PFSK-1 (cell line): ENCODE measurements at regions not wholly inside any gene's neighbourhood (a gene's known extent, or its start where the extent isn't known, plus 50 kb on each side); places are given as distances from the start of the nearest gene placed in this dataset.

Experiments used
- FOXP2 ChIP-seq: optimal IDR thresholded peaks from 2 replicates; pipeline ENCODE3; 2011; ENCODE audit warnings: borderline replicate concordance, control low read depth, inconsistent platforms; ENCODE audit not compliant: insufficient read depth; ENCODE audit errors: extremely low read length, extremely low read depth
- POLR2AphosphoS5 ChIP-seq: IDR thresholded peaks from 2 replicates; pipeline ENCODE4 v1.6.1; 2012; ENCODE audit warnings: low read depth, mild to moderate bottlenecking, control low read depth, low read length, moderate library complexity
- SIN3A ChIP-seq: IDR thresholded peaks from 2 replicates; pipeline ENCODE4 v1.6.1; 2012; ENCODE audit warnings: mild to moderate bottlenecking, low read length, moderate library complexity, borderline replicate concordance; ENCODE audit not compliant: insufficient read depth
- TAF1 ChIP-seq: IDR thresholded peaks from 2 replicates; pipeline ENCODE4 v1.6.1; 2012; ENCODE audit warnings: low read length, control low read depth, borderline replicate concordance; ENCODE audit not compliant: insufficient read depth
- TF ChIP-seq, protein P1 (sequence below), 2 experiments: IDR thresholded peaks; 2 replicates each; pipeline versions ENCODE4 v1.6.1 to v1.8.0; 2011 to 2012; ENCODE audit warnings: low read depth in 2 of 2, low read length in 2 of 2, control low read depth in 1 of 2, inconsistent platforms in 1 of 2, mild to moderate bottlenecking in 1 of 2, moderate library complexity in 1 of 2; ENCODE audit not compliant: insufficient read depth in 1 of 2

DNA sequence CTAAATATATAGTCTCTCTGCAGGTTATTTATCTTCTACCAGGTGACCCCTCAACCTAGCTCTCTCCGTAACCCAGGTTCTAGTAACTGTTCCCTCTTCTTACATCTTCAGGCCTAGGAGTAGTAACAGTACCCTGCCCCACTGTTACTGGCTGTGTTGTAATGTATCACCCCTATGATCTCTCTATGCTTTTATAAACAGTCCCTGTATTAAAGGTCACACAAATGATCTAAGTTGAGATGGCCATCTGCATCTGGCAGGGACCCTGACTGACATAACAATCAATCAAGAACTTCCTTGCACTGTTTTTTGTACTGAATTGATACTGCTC, 219.7 kb upstream of the STK17B start:
- TF ChIP-seq FOXP2: no peak
- TF ChIP-seq, protein P1, sequence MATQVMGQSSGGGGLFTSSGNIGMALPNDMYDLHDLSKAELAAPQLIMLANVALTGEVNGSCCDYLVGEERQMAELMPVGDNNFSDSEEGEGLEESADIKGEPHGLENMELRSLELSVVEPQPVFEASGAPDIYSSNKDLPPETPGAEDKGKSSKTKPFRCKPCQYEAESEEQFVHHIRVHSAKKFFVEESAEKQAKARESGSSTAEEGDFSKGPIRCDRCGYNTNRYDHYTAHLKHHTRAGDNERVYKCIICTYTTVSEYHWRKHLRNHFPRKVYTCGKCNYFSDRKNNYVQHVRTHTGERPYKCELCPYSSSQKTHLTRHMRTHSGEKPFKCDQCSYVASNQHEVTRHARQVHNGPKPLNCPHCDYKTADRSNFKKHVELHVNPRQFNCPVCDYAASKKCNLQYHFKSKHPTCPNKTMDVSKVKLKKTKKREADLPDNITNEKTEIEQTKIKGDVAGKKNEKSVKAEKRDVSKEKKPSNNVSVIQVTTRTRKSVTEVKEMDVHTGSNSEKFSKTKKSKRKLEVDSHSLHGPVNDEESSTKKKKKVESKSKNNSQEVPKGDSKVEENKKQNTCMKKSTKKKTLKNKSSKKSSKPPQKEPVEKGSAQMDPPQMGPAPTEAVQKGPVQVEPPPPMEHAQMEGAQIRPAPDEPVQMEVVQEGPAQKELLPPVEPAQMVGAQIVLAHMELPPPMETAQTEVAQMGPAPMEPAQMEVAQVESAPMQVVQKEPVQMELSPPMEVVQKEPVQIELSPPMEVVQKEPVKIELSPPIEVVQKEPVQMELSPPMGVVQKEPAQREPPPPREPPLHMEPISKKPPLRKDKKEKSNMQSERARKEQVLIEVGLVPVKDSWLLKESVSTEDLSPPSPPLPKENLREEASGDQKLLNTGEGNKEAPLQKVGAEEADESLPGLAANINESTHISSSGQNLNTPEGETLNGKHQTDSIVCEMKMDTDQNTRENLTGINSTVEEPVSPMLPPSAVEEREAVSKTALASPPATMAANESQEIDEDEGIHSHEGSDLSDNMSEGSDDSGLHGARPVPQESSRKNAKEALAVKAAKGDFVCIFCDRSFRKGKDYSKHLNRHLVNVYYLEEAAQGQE (IDR thresholded peaks at IDR 0.05; ENCODE audit: insufficient read depth in 1 of 2, low read depth in 2 of 2, low read length in 2 of 2): no peak

DNA sequence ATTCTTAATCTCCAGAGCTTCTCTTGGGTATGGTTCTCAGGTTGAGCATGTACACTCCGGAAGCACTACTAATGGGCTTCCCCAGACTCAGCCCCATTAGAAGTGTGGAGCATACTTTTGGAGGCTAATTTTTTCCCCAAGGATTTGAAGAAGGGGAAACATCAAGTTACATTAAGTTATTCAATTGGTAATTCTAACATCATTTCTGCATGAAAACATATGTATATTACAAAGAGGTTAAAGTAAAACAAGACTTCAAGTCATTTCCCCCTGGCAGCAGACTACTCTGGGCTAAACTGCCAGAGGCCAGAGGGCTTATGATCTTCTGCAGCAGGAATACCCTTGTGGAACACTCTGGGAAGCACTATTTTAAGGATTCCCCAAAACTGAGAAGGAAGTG, 227.7 kb upstream of the STK17B start:
- no peak for TF ChIP-seq SIN3A
- TF ChIP-seq TAF1: no peak
- TF ChIP-seq, protein P1 (IDR thresholded peaks at IDR 0.05; ENCODE audit: insufficient read depth in 1 of 2, low read depth in 2 of 2, low read length in 2 of 2): no peak
- TF ChIP-seq FOXP2: no peak
- no peak for TF ChIP-seq POLR2AphosphoS5

DNA sequence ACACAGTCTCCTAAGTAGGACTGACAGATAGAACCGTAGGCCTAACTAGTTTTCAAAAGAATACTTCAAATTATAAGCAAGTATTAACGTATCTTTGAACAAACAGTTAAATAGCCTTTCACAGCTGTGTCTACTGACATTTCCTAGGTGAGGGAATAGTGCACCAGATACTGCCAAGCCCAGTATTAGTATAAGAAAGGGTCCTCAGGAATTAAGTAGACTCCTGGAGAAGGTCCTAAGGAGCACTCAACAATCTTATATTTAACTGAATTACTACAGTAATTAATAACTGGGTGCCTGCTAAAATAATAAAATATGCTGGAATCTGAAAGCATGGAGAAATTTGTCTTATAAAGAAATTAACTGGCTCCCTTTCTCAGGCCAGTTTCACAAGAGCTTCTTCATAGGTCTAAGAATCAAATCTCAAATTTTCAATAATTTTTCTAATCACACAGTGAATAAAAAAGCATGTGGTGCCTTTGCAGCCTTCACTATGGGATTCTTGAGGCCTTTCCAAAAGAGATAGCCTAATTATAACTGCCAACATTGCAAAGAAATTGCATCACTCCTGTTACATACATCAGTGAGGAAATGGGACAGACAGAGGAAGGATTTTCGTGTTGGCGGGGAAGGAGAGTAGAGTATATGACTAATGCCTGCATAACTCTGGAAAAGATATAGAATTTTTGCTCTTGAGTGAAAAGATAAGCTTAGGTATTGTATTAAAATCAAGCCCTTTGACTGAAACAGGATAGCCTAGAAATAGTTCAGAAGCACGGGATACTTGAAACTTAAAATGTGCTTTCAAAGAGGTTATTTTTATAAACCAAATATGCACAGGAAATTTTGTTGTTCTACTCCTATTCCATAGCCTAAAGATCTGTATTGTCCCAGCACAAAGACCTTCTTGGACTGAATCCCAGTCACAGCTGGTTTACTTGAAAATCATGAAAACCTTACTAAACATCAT, 228.6 kb upstream of the STK17B start:
- TF ChIP-seq TAF1: no peak
- TF ChIP-seq, protein P1 (IDR thresholded peaks at IDR 0.05; ENCODE audit: insufficient read depth in 1 of 2, low read depth in 2 of 2, low read length in 2 of 2): no peak
- no peak for TF ChIP-seq POLR2AphosphoS5
- TF ChIP-seq FOXP2: no peak
- no peak for TF ChIP-seq SIN3A

DNA sequence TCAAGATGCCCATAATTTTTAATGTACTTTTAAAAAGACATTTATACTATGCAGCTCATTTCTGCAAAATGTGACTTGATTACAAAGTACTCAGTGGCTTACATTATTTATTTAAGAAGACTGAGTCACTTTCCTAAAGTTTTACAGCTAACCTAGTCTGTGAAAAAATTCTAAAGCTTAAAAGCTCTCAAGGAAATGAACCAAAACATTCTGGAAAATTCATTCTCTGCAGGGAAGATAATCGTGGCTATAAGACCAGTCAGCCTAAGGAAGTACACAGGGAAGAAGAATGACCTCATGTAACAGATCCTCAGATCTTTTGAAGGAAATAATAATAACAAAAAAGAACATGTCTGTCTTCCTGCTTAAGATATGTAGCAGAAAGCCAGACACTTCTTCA, 232.1 kb upstream of the STK17B start:
- TF ChIP-seq TAF1: no peak
- no peak for TF ChIP-seq SIN3A
- TF ChIP-seq, protein P1 (IDR thresholded peaks at IDR 0.05; ENCODE audit: insufficient read depth in 1 of 2, low read depth in 2 of 2, low read length in 2 of 2): no peak
- no peak for TF ChIP-seq POLR2AphosphoS5
